CD4-positive, alpha-beta T cell (primary cell): ENCODE measurements at regions not wholly inside any gene's neighbourhood (a gene's known extent, or its start where the extent isn't known, plus 50 kb on each side); places are given as distances from the start of the nearest gene placed in this dataset.

Source experiments
- ATAC-seq: fragments of 200-7000 bp; cut with Tn5 transposase; one replicate; pipeline ENCODE4 v1.10.0; 2022; ENCODE audit warnings: mild to moderate bottlenecking; ENCODE audit not compliant: poor library complexity
- CTCF ChIA-PET: fragments of 350-600 bp; sonication (Branson Sonifier 250); formaldehyde crosslinking; loops from one replicate; lab custom pipeline; 2021; ENCODE audit warnings: antibody characterized with exemption, inconsistent platforms; lab: Charles Lee
- POLR2A ChIA-PET: fragments of 350-600 bp; sonication (Branson Sonifier 250); formaldehyde crosslinking; loops from one replicate; lab custom pipeline; 2021; ENCODE audit warnings: antibody characterized with exemption, inconsistent platforms; lab: Charles Lee
- DNase-seq, 14 experiments: peaks; one replicate each; pipeline ENCODE4 v3.0.0-alpha.2; 2013 to 2020; ENCODE audit warnings: mixed read lengths in 2 of 14
- H3K27ac ChIP-seq, 2 donors: one replicate each; pipeline versions ENCODE4 v1.5.1 to v1.7.0; 2013; ENCODE audit warnings: low read length in 2 of 2, low read depth in 1 of 2, mild to moderate bottlenecking in 1 of 2
- H3K27me3 ChIP-seq, 2 experiments: 1 replicate in 1 of 2; 2 replicates in 1 of 2; pipeline versions ENCODE4 v1.6.1 to v1.7.0; 2013; ENCODE audit warnings: low read length in 2 of 2, control low read depth in 1 of 2, mild to moderate bottlenecking in 1 of 2, moderate library complexity in 1 of 2; ENCODE audit not compliant: insufficient read depth in 2 of 2, control insufficient read depth in 1 of 2
- H3K36me3 ChIP-seq: one replicate; pipeline ENCODE4 v1.6.1; 2013; ENCODE audit warnings: low read length, control low read depth; ENCODE audit not compliant: insufficient read depth
- H3K4me1 ChIP-seq: one replicate; pipeline ENCODE4 v1.6.1; 2013; ENCODE audit warnings: low read length, control low read depth; ENCODE audit not compliant: insufficient read depth
- H3K4me3 ChIP-seq: one replicate; pipeline ENCODE4 v1.5.1; 2013; ENCODE audit warnings: mild to moderate bottlenecking, low read length, moderate library complexity
- H3K9me3 ChIP-seq, 2 experiments: 1 replicate in 1 of 2; 2 replicates in 1 of 2; pipeline versions ENCODE4 v1.6.1 to v1.7.0; 2013; ENCODE audit warnings: low read length in 2 of 2, mild to moderate bottlenecking in 2 of 2, control low read depth in 1 of 2, moderate library complexity in 1 of 2; ENCODE audit not compliant: control insufficient read depth in 1 of 2, insufficient read depth in 1 of 2
- H3K27ac Mint-ChIP-seq: one replicate; pipeline ENCODE4 v1.8.0; 2020; ENCODE audit warnings: mixed read lengths
- H3K27me3 Mint-ChIP-seq: one replicate; pipeline ENCODE4 v1.8.0; 2021; ENCODE audit warnings: mixed read lengths
- H3K36me3 Mint-ChIP-seq: one replicate; pipeline ENCODE4 v1.8.0; 2021; ENCODE audit warnings: low read depth, mixed read lengths
- H3K4me1 Mint-ChIP-seq: one replicate; pipeline ENCODE4 v1.8.0; 2021; ENCODE audit warnings: low read depth, mixed read lengths
- H3K4me3 Mint-ChIP-seq: one replicate; pipeline ENCODE4 v1.8.0; 2020; ENCODE audit warnings: mild to moderate bottlenecking, mixed read lengths
- H3K9me3 Mint-ChIP-seq: one replicate; pipeline ENCODE4 v1.8.0; 2020; ENCODE audit warnings: mixed read lengths
- CTCF ChIP-seq: fragments of 200-600 bp; IDR thresholded peaks from one replicate; pipeline ENCODE4 v1.8.0; 2022; ENCODE audit warnings: antibody characterized with exemption, mild to moderate bottlenecking
- intact Hi-C, 2 experiments: fragments of 100-400 bp; cut with DNase I in 1 of 2; cut with micrococcal nuclease in 1 of 2; formaldehyde crosslinking; loops; one replicate each; pipeline versions ENCODE4 v1.15.1 to v1.9.0; 2023 to 2025; cut with DNase I, micrococcal nuclease

GRCh38 chr5:5643481-5643880 is 221.0 kb downstream of the ICE1 start:
- POLR2A ChIA-PET = no interaction called here
- DNase-seq (no peak), ATAC-seq (no peak)
- Histone ChIP-seq H3K9me3 (no peaks in the 10 kb centered on the region), H3K27me3 (no peaks in the 10 kb centered on the region), H3K4me3 (no peak overlapping the region), H3K4me1 (no peaks in the 10 kb centered on the region), H3K27ac (no peak overlapping the region), H3K36me3 (no peaks in the 10 kb centered on the region)
- Mint-ChIP-seq H3K27ac (no peak overlapping the region), H3K36me3 (no peaks in the 10 kb centered on the region), H3K9me3 (no peaks in the 10 kb centered on the region), H3K27me3 (peaks cover 11% of the 10 kb centered on the region), H3K4me3 (no peak overlapping the region), H3K4me1 (no peaks in the 10 kb centered on the region)
- TF ChIP-seq CTCF = no peak
- intact Hi-C loops = no loop called here
- CTCF ChIA-PET = no interaction called here

- H3K27me3 Mint-ChIP-seq = peaks cover 16% of the 10 kb centered on the region
- Histone ChIP-seq H3K4me3 (no peak overlapping the region), H3K4me1 (no peaks in the 10 kb centered on the region), H3K27ac (no peak overlapping the region), H3K27me3 (peaks cover 0 to 2% of the 10 kb centered on the region in 2 experiments), H3K9me3 (no peaks in the 10 kb centered on the region), H3K36me3 (no peaks in the 10 kb centered on the region)
- CTCF ChIA-PET = no interaction called here
- ATAC-seq (no peak), DNase-seq (no peak)
- no peak overlapping the region for H3K4me3 Mint-ChIP-seq
- no peak for TF ChIP-seq CTCF
- intact Hi-C loops = no loop called here
- no peak overlapping the region for H3K27ac Mint-ChIP-seq
- H3K4me1 Mint-ChIP-seq = no peaks in the 10 kb centered on the region
- no peaks in the 10 kb centered on the region for H3K9me3 Mint-ChIP-seq
- POLR2A ChIA-PET = no interaction called here
- H3K36me3 Mint-ChIP-seq = no peaks in the 10 kb centered on the region
Observed at GRCh38 chr5:5638211-5638610, 215.7 kb downstream of the ICE1 start.

- Mint-ChIP-seq H3K4me3 (no peak overlapping the region), H3K36me3 (no peaks in the 10 kb centered on the region), H3K27ac (no peak overlapping the region), H3K4me1 (no peaks in the 10 kb centered on the region), H3K9me3 (no peaks in the 10 kb centered on the region), H3K27me3 (peaks cover 13% of the 10 kb centered on the region)
- POLR2A ChIA-PET = no interaction called here
- no peak overlapping the region for H3K4me3 ChIP-seq
- H3K27me3 ChIP-seq = peaks cover 0 to 2% of the 10 kb centered on the region in 2 experiments
- no peak for DNase-seq
- TF ChIP-seq CTCF = no peak
- intact Hi-C loops = no loop called here
- CTCF ChIA-PET = no interaction called here
- ATAC-seq = no peak
- H3K9me3 ChIP-seq = no peaks in the 10 kb centered on the region
- H3K36me3 ChIP-seq = no peaks in the 10 kb centered on the region
- H3K27ac ChIP-seq = no peak overlapping the region
- H3K4me1 ChIP-seq = no peaks in the 10 kb centered on the region
Observed at GRCh38 chr5:5637173-5637572, 214.7 kb downstream of the ICE1 start.
